Fibroblast of peridontal ligament (primary cell): ENCODE measurements at regions not wholly inside any gene's neighbourhood (a gene's known extent, or its start where the extent isn't known, plus 50 kb on each side); places are given as distances from the start of the nearest gene placed in this dataset.
"Not testable (repeated sequence)": the region's sequence is repeated elsewhere in the genome, so short reads cannot be mapped to it uniquely, and the experiment has no call there.

ENCODE experiments used
- DNase-seq: peaks from one replicate; pipeline ENCODE4 v3.0.0-alpha.2; 2010; ENCODE audit errors: extremely low read depth

- peak; percentile 89 for DNase-seq
Measured at GRCh38 chr1:58968360-58968952, 184.6 kb upstream of the JUN start.

GRCh38 chr1:58969176-58969575 lies 185.3 kb upstream of the JUN start:
- not testable (repeated sequence) for DNase-seq

DNA sequence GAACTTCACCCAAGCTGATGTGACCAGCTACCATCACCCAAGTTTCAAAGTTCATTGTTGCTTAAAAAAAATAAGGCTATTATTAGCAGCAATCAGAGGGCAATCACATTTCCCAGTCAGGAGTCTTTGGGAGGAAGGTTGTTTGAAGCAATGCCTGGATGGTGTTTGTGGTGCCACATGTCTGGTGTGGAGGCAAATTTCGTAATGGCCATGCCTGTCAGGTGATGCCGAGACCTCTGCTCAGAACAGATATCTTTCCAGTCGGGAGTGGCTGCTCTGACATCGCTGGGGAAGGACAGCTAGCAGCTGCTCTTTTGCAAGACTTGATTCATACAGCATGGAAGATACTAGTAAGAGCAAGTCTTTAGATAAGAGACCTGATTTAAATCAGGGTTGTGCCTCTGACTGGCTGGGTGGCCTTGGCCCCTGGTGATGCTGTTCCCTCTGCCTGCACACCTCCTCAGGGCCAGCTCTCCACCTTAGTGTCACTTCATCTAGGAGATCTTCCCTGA lies 187.8 kb upstream of the JUN start:
- DNase-seq, result peak; percentile 14

- no peak for DNase-seq
Measured at GRCh38 chr1:58975888-58976287, 192.0 kb upstream of the JUN start.

- no peak for DNase-seq
Measured at GRCh38 chr1:58976294-58976693, 192.4 kb upstream of the JUN start.

DNA sequence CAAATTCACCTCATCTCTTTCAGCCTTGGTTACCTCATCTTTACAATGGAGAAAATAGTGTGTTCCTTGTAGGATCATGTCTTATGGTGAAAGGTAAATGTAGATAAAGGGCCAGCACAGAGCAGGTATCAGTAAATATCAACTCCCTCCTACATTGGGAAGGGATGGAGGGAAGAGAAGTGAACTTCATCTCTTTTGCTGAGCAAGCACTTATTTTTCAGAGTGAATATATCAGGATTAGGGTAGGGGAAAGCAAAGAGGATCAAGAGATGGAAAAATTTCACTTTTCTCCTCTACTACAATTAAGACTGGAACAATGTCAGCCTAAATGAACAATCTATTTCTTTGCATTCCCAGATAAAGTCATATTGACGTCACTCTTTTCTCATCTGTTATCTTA lies 193.8 kb upstream of the JUN start:
- no peak for DNase-seq

DNA sequence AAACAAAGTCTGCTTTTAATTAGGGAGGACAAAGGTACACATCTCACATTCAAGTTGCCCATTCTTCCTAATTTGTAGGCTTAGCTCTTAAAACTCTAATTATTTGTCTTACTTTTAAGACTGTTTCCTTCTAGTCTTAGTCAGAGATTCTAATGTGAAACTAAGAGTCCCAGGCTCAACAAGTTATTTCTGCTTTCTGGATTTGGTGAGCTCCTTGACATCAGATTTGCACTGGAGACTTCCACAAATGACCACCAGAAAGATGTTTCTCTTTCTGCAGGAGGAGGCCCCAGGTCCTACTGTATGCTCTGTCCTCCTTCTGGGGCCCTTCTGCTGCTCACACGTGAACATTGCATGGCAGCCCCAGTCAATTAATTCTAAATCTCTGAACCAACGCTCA lies 194.2 kb upstream of the JUN start:
- DNase-seq, result no peak

- DNase-seq, result no peak
Measured at GRCh38 chr1:58979086-58979485, 195.2 kb upstream of the JUN start.

DNA sequence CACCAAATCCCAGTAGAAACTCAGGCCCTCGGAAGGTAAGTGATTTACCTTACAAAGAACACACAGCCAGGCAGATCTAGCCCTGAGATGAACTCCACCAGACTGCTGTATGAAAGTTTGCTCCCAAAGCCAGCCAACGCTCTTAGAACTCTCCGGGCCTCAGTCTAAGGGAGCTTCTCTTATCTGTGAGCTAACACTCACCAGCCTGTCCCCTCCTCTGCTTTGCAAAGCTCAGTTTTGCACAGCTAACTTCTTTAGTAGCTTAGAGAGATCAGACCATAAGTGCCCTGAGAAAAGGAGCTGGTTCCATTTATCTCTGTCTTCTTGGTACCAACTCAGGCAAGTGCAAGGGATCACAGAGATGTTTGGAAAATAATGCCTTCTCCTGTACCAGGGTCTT lies 195.8 kb upstream of the JUN start:
- no peak for DNase-seq

- no peak for DNase-seq
Measured at GRCh38 chr1:58981392-58981791, 197.5 kb upstream of the JUN start.

- DNase-seq, result no peak
Measured at GRCh38 chr1:58982259-58982998, 198.6 kb upstream of the JUN start.

DNA sequence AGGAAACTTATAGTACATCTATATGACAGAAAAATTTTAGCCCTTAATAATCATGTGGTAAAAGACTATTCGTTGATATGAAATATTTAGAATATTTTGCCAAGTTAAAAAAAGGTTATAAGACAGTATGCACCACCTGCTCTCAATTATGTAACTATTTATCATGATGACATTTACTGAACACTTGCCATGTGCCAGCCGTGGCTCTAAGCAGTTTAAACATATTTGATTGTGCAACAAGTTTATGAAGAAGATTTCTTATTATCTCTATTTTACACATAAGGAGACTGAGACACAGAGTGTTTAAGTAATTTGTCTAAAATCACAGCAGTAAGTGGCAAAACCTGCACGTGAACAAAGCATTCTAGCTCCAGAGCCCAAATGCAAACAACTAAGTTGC lies 199.3 kb upstream of the JUN start:
- DNase-seq, result peak; percentile 53

DNA sequence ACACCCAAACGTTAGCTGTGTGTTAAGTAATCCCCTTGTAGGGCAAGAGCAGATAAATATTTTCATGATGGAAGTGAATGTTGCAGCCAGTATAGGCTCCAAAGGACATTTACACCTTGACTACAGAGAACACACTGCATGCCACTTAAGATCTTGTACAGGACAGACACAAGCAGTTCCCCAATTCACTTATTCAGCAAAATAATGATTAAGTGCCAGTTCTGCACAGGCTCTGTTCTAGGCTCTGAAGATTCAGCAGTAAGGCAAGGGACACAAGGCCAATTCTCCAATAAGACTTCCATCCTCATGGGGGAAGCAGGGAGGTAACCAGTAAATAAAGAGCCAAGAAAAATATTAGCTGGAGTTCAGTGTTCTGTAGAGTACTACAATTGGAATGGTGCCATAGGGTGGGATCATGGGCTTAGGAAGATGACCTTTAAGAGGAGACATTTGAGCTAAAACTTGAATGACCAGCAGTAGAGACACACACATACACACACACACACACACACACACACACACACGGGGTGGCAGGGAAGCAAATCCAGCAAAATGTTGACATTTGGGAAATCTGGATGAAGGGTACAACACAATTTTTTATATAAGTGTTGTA lies 199.9 kb upstream of the JUN start:
- no peak for DNase-seq

GRCh38 chr1:58986996-58987767 lies 203.3 kb upstream of the JUN start:
- DNase-seq, result no peak

DNA sequence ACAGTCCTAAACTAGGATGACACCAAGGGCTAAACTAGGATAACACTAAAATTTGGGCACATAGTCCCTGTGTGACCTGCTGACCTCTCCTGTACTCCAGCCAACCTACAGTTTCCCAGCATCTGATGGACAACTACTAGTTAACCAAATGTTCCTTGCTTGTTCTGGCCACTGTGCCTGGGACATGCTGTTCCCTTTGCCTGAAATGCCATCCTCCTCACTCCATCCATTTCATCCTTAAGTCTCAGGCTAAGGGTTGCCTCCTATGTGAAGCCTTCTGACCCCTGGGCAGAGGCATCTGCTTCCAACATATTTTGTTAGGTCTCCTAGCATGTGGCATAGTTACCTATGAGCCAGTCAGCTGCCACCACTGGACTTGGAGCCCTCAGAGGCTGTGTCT lies 204.9 kb upstream of the JUN start:
- no peak for DNase-seq

DNA sequence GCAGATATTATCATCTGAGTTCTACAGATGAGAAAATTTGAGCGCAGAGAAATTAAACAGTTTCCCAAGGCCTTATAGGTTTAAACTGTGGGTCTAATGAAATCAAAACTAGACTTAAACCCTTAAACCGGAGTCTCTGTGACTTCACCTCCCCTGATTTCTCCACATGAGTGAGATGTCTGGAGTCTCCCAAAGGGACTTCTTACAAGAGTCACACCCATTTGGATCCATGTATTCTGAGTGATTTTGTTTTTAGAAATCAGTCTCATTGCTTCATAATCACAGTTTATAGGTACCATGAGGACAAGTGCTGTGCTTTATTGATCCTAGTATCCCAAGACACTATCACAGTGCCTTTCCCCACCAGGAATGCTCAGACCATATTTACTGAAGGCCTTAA lies 206.0 kb upstream of the JUN start:
- no peak for DNase-seq

- no peak for DNase-seq
Measured at GRCh38 chr1:58991305-58991704, 207.5 kb upstream of the JUN start.

DNA sequence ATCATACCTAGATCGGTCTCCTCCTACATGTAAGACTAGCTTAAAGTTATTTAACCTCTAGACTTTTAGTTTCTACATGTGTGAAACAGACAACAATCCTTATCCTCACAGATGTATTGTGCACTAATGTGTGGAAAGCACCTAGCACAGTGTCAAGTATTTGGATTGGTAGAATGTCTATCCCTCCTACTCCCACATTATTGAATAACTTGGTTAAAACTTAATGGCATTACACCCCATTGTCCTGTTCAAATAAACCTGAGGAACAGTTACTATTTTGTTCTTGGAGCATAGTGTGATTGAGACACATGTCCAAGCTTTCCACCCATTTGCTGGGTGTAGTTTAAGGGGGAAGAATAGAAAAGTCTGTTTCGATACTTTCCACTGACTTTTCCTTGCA lies 208.8 kb upstream of the JUN start:
- no peak for DNase-seq

GRCh38 chr1:58993403-58993802 lies 209.6 kb upstream of the JUN start:
- DNase-seq, result no peak

GRCh38 chr1:58994664-58995063 lies 210.8 kb upstream of the JUN start:
- DNase-seq, result peak; percentile 40

DNA sequence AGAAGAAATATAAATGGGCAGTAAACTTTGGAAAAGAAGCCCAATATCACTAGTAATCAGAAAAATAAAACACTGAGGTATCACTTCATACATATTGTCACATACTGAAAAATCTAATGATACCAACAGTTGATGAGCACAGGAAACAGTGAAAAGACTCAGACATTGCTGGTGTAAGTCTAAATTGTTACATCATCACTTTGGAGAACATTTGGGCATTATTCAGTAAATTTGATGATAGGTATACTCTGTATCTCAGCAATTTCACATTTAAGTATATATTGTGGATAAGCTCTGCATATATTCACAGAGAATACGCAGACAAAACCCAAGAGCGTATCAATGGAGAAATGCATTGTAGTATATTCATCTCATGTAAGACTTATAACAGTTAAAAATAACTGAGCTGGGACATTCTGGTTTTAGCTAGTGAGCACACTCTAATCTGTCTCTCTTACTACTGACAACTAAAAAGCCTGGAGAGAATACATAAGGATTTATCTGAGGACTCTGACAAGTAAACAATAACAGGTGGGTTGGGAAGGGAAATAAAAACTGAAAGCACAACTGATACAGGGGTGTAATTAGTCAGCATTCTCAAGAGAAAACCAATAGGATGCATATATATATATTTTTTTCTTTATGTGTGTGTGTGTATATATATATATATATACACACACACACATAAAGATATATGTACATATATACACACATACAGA lies 212.7 kb upstream of the JUN start:
- DNase-seq, result no peak

- DNase-seq, result no peak
Measured at GRCh38 chr1:58997060-58997411, 213.2 kb upstream of the JUN start.
